OCI-LY1 (cell line): ENCODE measurements at regions not wholly inside any gene's neighbourhood (a gene's known extent, or its start where the extent isn't known, plus 50 kb on each side); places are given as distances from the start of the nearest gene placed in this dataset.

Experiments used
- EZH2 ChIP-seq: fragments of 200-600 bp; sonication (generic), shearing (Covaris generic); IDR thresholded peaks from 2 replicates; pipeline ENCODE4 v1.8.0; 2017; ENCODE audit warnings: borderline replicate concordance, mixed run types, mild to moderate bottlenecking, antibody characterized with exemption, low read length, moderate library complexity, mixed read lengths
- TF ChIP-seq, protein P1 (sequence below): fragments of 200-600 bp; sonication (generic), shearing (Covaris generic); IDR thresholded peaks from 2 replicates; pipeline ENCODE4 v1.5.1; 2017; ENCODE audit warnings: mild to moderate bottlenecking, antibody characterized with exemption, low read length, moderate library complexity, mixed read lengths

GRCh38 chr11:112859787-112860186 lies 101.4 kb upstream of the NCAM1 start:
- TF ChIP-seq, protein P1, sequence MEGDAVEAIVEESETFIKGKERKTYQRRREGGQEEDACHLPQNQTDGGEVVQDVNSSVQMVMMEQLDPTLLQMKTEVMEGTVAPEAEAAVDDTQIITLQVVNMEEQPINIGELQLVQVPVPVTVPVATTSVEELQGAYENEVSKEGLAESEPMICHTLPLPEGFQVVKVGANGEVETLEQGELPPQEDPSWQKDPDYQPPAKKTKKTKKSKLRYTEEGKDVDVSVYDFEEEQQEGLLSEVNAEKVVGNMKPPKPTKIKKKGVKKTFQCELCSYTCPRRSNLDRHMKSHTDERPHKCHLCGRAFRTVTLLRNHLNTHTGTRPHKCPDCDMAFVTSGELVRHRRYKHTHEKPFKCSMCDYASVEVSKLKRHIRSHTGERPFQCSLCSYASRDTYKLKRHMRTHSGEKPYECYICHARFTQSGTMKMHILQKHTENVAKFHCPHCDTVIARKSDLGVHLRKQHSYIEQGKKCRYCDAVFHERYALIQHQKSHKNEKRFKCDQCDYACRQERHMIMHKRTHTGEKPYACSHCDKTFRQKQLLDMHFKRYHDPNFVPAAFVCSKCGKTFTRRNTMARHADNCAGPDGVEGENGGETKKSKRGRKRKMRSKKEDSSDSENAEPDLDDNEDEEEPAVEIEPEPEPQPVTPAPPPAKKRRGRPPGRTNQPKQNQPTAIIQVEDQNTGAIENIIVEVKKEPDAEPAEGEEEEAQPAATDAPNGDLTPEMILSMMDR = no peak
- no peak for TF ChIP-seq EZH2
